RWPE1 (cell line): ENCODE measurements at regions not wholly inside any gene's neighbourhood (a gene's known extent, or its start where the extent isn't known, plus 50 kb on each side); places are given as distances from the start of the nearest gene placed in this dataset.

ENCODE experiments used
- CTCF ChIA-PET: fragments of 350-600 bp; sonication (Branson Sonifier 250); formaldehyde crosslinking; extraction: SDS; loops from one replicate; lab custom pipeline; 2021; lab: Yijun Ruan, JAX
- POLR2A ChIA-PET: fragments of 400-600 bp; formaldehyde crosslinking; extraction: SDS; loops from one replicate; lab custom pipeline; 2020; ENCODE audit warnings: antibody characterized with exemption; ENCODE audit not compliant: low non-redundant PET; lab: Yijun Ruan, JAX
- DNase-seq: peaks from one replicate; pipeline ENCODE4 v3.0.0; 2012; ENCODE audit warnings: low spot score
- H3K27ac ChIP-seq: fragments of 450-650 bp; 2 replicates; pipeline ENCODE4 v1.5.1; 2017
- CTCF ChIP-seq: fragments of 450-650 bp; conservative IDR thresholded peaks from 2 replicates; pipeline ENCODE4 v1.5.1; 2017; ENCODE audit warnings: low read depth, mild to moderate bottlenecking

- ChIA-PET POLR2A (no interaction called here), CTCF (interaction anchor here (0.7 kb wide), 1 partner anchor 291 kb away, joined by 3 read pairs; no protein-coding TSS in a partner anchor)
- no peak for TF ChIP-seq CTCF
- no peak overlapping the region for H3K27ac ChIP-seq
- DNase-seq: peak; percentile 12
These were observed 235.8 kb upstream of the TNP1 start for GRCh38 chr2:217095511-217096205.

- no peak overlapping the region for H3K27ac ChIP-seq
- ChIA-PET POLR2A (no interaction called here), CTCF (interaction anchor here (0.6 kb wide), 1 partner anchor 414 kb away, joined by 3 read pairs; no protein-coding TSS in a partner anchor)
- no peak for TF ChIP-seq CTCF
- no peak for DNase-seq
These were observed 233.0 kb upstream of the TNP1 start for GRCh38 chr2:217092710-217093379.

GRCh38 chr2:217091531-217091930 lies 231.7 kb upstream of the TNP1 start:
- H3K27ac ChIP-seq: no peak overlapping the region
- TF ChIP-seq CTCF: no peak
- POLR2A ChIA-PET: no interaction called here
- no peak for DNase-seq
- CTCF ChIA-PET: no interaction called here

- DNase-seq: no peak
These were observed 231.0 kb upstream of the TNP1 start for GRCh38 chr2:217090884-217091283.

GRCh38 chr2:217090024-217090473 lies 230.2 kb upstream of the TNP1 start:
- no peak overlapping the region for H3K27ac ChIP-seq
- no peak for DNase-seq
- no peak for TF ChIP-seq CTCF
- ChIA-PET POLR2A (no interaction called here), CTCF (no interaction called here)

More at GRCh38 chr2:217090884-217091283, 231.0 kb upstream of the TNP1 start:
- CTCF ChIA-PET: no interaction called here
- TF ChIP-seq CTCF: no peak
- POLR2A ChIA-PET: no interaction called here
- no peak overlapping the region for H3K27ac ChIP-seq

- DNase-seq: no peak
- no peak overlapping the region for H3K27ac ChIP-seq
- no peak for TF ChIP-seq CTCF
- CTCF ChIA-PET: no interaction called here
- POLR2A ChIA-PET: no interaction called here
These were observed 226.9 kb upstream of the TNP1 start for GRCh38 chr2:217086718-217087117.
